NCI-H748 (cell line): ENCODE measurements at regions not wholly inside any gene's neighbourhood (a gene's known extent, or its start where the extent isn't known, plus 50 kb on each side); places are given as distances from the start of the nearest gene placed in this dataset.

Experiments
- DNase-seq: peaks from one replicate; lab custom pipeline; 2025; ENCODE audit not compliant: unreplicated experiment; lab: John Stamatoyannopoulos, UW

DNA sequence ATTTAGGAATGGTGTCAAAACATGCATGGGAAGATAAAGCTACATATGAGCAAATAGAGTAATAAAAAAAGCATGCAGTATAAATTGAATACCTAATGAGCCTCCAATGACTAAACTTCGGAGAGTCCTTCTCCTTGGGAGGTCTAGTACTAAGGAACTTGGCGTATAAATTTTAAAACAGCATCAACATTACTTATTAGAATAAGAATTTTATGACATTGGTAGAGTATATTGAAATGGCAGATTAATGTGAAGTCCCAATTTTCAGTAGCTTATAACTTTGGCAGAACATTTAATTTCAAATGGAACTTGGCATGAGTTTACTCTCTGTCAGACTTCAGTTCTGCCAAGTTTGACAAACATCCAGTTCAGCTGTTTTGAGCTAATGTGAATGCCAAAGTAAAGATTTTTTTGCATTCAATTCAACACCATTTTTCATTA, 104.7 kb upstream of the RGS18 start:
- no peak for DNase-seq

DNA sequence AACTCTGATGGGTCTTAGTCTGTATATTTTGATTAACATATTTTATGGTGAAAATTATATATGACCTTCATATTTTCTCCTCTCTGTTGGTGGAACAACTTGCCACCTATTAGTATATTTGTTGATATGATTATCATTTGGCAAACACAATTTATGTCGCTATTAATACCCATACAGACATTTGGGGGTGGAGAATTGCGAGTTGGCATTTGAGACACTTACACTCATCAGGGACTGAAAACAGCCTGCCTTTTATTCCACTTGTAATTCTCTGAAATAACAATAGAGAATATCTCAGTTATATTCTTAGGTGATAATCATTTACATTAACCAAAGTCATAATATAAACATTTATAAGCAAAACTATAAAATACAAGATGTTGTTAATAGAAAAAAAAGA, 100.5 kb upstream of the RGS18 start:
- no peak for DNase-seq

DNA sequence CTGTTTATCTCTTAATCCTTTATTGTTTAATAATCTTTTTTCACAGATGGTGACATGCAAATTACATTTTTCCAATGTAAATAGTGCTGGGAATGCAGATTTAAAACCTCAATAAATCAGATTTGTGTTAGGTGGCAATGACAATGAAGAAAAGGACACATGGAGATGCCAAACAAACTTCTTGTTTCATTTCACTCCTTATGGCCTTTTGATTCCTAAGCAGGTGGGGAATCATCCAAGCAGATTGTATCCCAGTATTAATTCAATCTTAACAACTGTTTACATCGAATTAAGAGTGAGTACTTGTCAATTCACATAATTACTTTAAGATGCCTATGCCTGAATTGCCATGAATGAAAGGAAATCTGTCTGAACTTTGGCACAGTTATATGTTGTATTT, 98.9 kb upstream of the RGS18 start:
- DNase-seq, result no peak

DNA sequence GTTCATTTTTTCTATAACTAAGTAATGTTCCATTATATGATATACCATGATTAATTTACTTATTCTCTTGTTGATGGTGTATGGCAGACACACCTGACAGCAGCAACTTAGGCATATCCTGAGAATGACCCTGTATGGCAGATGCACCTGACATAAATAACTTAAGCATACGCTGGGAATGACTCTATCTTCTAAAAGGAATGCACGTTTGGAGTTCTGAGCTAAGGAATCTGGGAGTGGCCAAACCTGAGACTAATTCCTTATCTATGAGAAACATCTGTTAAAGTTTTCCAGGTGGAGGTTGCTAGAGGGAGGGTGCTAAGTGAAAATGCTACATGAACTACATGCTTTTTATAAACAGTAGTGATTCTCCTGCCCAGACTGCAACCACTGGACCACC, 96.7 kb upstream of the RGS18 start:
- no peak for DNase-seq

DNA sequence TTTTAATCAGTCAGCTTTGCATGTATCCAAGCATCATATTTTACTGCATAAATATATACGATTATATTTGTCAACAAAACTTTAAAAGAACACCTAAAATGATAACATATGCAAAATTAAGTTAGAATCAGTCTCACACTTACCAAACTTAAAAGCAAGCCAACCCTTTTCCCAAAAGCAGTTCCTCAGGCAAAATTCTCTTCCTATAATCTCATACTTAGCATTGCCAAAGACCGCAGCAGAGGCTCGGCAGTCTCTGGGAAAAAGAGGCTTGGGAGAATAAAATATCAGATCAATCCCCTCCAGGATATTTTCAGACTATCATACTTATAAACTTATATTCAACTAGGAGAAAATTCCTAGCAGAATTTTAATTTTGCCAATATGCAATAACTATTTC, 93.2 kb upstream of the RGS18 start:
- no peak for DNase-seq

DNA sequence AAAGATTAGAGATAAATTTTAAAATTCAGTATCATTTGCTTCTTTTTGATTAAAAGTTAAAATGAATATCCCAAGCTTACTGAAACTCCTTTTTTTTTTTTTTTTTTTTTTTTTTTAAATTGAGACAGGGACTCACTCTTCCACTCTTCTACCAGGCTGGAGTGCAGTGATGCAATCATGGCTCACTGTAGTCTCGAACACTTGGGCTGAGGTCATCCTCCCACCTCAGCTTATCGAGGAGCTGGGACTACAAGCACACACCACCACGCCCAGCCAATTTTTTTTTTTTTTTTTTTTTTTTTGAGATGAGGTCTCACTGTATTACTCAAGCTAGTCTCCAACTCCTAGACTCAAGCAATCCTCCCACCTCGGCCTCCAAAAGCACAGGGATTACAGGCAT, 92.1 kb upstream of the RGS18 start:
- DNase-seq, result no peak

DNA sequence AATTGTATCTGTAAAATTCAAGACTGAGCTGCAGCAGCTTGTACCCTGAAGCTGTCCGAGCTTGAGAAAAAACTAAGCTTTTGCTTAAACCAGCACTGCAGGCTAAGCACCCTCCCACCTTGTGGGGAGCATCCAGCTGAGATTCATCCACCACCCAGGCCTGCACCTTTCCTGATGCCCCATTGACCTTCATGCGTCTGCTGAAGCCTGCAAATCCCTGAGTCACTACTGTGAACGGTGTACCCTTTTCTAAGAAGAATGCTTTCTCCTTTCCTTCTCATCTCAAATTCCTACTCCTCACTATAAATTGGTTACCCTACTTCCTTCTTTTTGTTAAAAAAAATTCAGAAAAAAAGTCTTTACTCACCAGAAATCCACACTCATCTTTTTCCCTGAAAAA, 90.9 kb upstream of the RGS18 start:
- DNase-seq, result no peak

DNA sequence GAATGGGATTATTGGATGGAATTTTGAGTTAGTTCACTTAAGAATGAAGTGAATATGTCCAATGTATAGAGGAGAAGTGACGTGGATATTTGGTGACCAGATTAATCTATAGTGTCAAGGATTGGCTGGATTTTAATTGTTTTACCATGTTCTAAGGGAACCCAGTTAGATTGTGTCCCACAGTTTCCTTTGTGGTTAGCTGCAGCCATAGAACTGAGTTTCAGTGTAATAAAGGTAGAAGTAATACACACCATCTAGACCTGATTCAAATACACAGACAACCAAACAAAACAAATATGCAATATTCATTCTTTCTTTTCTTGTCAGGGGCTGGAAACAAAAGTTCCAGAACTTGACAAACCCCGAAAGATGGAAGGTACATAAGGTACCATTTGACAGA, 88.0 kb upstream of the RGS18 start:
- no peak for DNase-seq

DNA sequence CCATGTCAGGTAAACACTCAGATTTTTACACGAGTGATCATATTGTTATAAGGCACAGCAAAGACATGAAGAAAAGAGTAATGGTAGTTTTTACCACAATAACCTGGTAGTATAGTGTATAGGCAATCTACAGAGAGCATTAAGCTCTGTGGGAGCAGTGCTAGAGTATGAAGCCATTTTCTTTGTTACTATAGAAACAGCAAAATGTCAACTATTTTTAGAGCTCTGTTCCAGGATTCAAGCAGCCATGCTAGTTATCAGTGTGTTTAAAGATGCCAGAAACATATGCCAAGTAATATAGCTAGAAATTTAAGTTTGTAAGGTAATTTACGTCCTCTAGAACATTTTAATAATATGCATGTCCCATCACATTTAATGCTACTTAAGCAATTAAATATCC, 77.6 kb upstream of the RGS18 start:
- no peak for DNase-seq

DNA sequence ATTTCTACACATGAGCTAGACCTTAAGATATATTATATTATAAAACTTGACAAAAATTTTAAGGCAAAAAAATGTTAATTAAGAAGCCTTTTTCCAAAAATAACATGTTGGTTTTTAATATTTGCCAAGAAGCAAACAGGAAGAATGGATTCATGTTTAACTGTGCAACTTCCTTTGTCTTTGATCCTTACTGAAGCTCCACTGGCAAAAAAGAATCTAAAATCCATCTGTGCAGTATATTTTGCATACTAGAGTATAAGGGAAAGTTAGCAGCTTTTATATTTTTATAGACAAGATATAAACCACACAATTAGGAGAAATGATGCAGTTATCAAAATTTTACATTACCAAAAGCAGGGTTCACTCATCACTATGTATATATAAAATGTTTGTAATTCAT, 76.9 kb upstream of the RGS18 start:
- no peak for DNase-seq

DNA sequence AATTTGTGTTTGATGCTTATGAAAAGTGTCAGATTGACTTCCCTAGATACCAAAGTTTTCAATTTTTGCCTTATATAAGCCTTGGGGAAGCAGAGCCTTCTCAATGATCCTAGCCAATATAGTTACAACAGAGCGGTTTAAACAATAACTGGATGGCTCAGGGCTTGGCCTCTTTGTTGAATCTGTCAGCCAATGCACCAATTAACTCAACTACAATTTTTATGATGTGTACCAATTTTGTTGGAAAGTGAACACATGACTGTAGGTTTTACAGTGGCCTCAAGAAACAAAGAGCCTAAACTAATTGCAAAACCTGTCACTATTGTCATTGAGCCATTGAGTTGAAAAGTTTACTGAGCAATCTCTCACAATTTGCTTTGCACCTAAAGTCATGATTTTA, 71.6 kb upstream of the RGS18 start:
- DNase-seq, result peak; percentile 46

DNA sequence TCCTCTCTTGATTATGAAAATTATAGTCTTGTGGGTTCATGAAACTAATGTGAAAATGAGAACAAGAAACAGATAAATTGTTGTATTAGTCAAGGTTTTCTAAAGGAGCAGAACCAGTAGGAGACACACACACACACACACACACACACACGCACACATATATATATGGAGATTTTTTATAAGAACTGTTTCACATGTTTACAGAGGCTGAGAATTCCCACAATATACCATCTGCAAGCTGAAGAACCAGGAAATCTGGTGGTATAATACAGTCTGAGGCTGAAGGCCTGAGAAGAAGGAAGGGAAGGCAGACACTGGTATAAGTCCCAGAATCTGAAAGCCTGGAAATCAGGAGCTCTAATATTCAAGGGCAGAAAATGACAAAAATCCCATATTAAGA, 70.9 kb upstream of the RGS18 start:
- no peak for DNase-seq

DNA sequence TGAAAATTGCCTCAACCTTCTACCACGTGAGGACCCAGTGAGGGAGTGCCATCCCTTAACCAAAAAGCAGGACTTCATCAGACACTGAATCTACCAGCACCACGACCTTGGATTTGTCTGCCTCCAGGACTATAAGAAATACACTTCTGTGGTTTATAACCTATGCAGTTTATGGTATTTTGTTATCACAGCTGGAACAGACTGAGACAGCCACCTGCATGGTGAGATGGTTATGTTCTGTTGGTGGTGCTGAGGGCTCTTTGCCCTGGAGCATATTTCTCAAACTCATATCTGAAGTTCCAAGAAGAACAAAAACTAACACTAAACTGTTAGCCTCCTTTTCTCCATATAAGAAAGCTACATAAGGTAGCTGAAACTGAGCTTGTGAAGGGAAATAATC, 69.8 kb upstream of the RGS18 start:
- DNase-seq, result no peak

DNA sequence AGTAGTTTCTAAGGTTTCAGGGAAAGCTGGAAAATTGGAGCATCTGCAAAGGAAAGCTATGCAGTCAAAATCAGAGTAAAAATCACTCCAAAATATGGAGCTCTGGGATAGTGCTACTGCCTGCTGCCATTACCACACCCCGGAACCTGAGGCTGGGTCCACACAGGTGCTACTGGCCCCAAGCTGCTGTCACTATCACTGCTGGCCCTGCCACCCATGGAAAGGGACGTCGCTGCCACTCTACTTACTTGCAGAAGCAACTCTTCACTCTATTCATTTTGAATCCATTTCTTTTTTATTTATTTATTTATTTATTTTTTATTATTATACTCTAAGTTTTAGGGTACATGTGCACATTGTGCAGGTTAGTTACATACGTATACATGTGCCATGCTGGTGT, 60.3 kb upstream of the RGS18 start:
- DNase-seq, result no peak

DNA sequence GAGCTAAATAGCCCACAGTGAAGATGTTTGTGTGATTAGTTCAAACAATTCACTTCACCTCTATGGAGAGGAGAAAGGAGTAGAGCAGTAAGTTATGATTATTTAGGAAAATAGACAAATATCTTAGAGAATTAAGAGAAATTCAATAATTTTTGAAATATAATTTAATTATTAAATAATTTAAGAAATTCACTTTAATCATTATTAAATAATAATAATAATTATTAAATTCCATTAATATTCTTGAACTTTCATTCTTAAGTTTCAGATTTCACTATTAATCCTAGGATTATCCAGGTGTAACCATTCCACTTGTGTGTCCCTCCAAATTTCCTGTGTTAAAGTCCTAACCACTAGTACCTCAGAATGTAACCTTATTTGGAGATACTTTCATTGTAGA, 58.9 kb upstream of the RGS18 start:
- DNase-seq, result no peak

DNA sequence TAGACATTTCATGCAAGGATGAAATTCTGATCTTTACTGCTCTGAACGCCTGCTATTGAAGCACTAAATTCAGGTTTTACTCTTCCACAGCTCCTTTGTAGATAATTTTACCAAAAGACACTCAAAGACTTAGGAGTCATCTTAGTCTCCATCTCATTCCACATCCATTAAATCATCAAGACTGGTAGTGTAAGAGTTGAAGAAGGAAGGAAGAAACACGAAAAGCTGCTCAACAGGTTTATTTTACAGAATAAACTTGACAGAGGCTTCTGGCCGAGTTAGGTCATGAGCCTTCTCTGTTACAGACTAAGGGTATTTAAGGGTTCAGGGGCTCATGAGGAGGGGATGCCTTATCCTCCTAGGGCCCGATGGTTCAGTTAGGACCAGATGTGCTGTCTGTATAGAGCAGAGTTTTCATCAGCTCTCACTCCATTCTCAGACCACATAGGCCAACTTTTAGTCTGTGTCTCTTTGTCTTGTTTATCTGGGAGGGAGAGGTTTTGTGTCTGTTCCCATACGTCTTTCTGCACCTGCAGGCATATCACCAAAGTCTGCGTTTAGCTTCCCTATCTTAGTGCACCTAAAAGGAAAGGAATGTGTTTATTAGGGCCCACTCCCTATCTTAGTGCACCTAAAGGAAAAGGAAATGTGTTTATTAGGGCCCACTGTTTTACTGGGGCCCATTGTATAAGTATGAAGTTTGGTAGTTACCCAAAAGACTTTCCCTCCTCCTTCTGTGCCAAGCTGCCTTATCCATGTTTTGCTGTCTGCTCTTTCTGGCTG, 57.4 kb upstream of the RGS18 start:
- no peak for DNase-seq

DNA sequence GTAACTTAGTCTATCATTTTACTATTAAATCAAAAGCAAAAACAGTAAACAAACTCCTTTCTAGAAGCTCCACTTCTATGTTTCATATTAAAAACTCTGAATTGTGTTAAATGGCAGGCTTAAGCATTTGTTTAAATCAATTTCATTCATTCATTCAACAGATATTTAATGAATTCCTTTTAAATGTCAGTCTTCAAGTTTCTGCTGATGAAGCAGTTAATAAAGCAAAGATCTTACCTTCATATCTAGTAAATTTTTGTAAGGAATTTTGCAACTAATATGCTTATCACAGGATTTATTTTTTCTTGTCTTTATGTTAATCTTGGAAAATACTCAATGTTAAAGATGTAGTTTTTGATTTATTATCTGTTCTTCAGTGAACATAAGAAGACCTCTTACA, 54.1 kb upstream of the RGS18 start:
- DNase-seq, result no peak

DNA sequence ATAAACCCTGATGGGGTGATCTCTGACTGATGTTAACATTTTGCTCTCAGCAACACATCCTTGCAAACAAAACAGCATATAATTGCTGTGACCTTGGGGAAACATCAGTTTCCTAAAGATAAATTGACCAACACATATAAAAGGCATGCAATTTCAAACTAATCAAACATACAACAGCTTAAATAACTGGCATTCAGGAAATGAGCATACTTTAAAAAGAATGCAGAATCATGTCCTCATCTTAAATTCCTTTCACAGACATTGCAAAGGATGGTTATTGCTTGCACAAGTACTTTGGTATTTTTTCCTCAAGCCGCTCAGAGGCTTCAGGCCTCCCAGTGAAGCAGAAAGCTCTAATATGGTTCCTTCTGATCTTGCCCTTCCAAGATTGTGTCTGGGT, 53.4 kb upstream of the RGS18 start:
- no peak for DNase-seq

DNA sequence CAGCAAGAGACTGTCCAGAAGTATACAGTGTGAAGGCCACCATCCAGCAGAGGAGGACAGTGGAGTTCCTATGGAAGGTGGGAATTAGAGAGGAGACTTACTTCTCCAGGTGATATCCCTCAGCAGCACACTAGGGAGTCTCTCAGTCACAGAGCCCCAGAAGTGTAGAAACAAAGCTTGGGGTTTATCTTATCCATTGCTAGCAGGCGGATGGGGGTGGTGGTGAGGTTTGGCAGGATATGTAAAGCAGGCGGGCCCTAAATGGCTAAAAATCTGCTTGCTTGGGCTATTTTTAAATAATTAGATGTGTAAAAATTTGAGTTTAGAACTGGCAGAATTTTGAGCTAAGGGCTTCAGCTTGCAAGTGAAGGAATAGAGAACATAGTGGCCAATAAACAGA, 50.1 kb upstream of the RGS18 start:
- DNase-seq, result no peak
